ENCODE measurements at regions not wholly inside any gene's neighbourhood (a gene's known extent, or its start where the extent isn't known, plus 50 kb on each side); places are given as distances from the start of the nearest gene placed in this dataset.

- 76 to 77% methylated on average over 4 of the region's 4 CpGs for WGBS, 2 donors
- intact Hi-C loops (cut with DNase I) = no loop called here
- Histone ChIP-seq H3K27me3 (ENCODE audit: control insufficient read depth in 1 of 2, insufficient read depth in 2 of 2, low read length in 1 of 2) (no peaks in the 10 kb centered on the region), H3K4me1 (ENCODE audit: control insufficient read depth in 1 of 2, insufficient read depth in 2 of 2, low read length in 2 of 2) (no peaks in the 10 kb centered on the region), H3K4me3 (ENCODE audit: low read length in 2 of 2) (no peak overlapping the region), H3K36me3 (ENCODE audit: control insufficient read depth in 1 of 2, insufficient read depth in 2 of 2, low read length in 1 of 2) (no peaks in the 10 kb centered on the region), H3K9me3 (ENCODE audit: control insufficient read depth, low read length) (no peaks in the 10 kb centered on the region), H3K27ac (ENCODE audit: low read depth in 1 of 2, low read length in 2 of 2) (no peak overlapping the region)
- DNase-seq = no peak
- no peak for ATAC-seq (ENCODE audit: low FRiP score)
These were observed 236.7 kb upstream of the CCNH start for GRCh38 chr5:87649455-87649854.

GRCh38 chr5:87645224-87645623 lies 232.5 kb upstream of the CCNH start:
- H3K9me3 ChIP-seq (ENCODE audit: control insufficient read depth, low read length) = no peaks in the 10 kb centered on the region
- no peaks in the 10 kb centered on the region for H3K4me1 ChIP-seq (ENCODE audit: control insufficient read depth in 1 of 2, insufficient read depth in 2 of 2, low read length in 2 of 2)
- H3K27me3 ChIP-seq (ENCODE audit: control insufficient read depth in 1 of 2, insufficient read depth in 2 of 2, low read length in 1 of 2) = no peaks in the 10 kb centered on the region
- ATAC-seq (ENCODE audit: low FRiP score) (no peak), DNase-seq (no peak)
- intact Hi-C loops (cut with DNase I) = no loop called here
- no peaks in the 10 kb centered on the region for H3K36me3 ChIP-seq (ENCODE audit: control insufficient read depth in 1 of 2, insufficient read depth in 2 of 2, low read length in 1 of 2)
- no peak overlapping the region for H3K27ac ChIP-seq (ENCODE audit: low read depth in 1 of 2, low read length in 2 of 2)
- no peak overlapping the region for H3K4me3 ChIP-seq (ENCODE audit: low read length in 2 of 2)
- WGBS, 2 donors = 45 to 74% methylated on average over 3 of the region's 3 CpGs

- ATAC-seq (ENCODE audit: low FRiP score) (no peak), DNase-seq (no peak)
- no peak overlapping the region for H3K27ac ChIP-seq (ENCODE audit: low read depth in 1 of 2, low read length in 2 of 2)
- intact Hi-C loops (cut with DNase I) = no loop called here
- H3K9me3 ChIP-seq (ENCODE audit: control insufficient read depth, low read length) = no peaks in the 10 kb centered on the region
- no peak overlapping the region for H3K4me3 ChIP-seq (ENCODE audit: low read length in 2 of 2)
- no peaks in the 10 kb centered on the region for H3K36me3 ChIP-seq (ENCODE audit: control insufficient read depth in 1 of 2, insufficient read depth in 2 of 2, low read length in 1 of 2)
- H3K27me3 ChIP-seq (ENCODE audit: control insufficient read depth in 1 of 2, insufficient read depth in 2 of 2, low read length in 1 of 2) = no peaks in the 10 kb centered on the region
- H3K4me1 ChIP-seq (ENCODE audit: control insufficient read depth in 1 of 2, insufficient read depth in 2 of 2, low read length in 2 of 2) = no peaks in the 10 kb centered on the region
These were observed 228.2 kb upstream of the CCNH start for GRCh38 chr5:87640902-87641301.

- Histone ChIP-seq H3K4me1 (ENCODE audit: control insufficient read depth in 1 of 2, insufficient read depth in 2 of 2, low read length in 2 of 2) (no peaks in the 10 kb centered on the region), H3K36me3 (ENCODE audit: control insufficient read depth in 1 of 2, insufficient read depth in 2 of 2, low read length in 1 of 2) (no peaks in the 10 kb centered on the region), H3K27me3 (ENCODE audit: control insufficient read depth in 1 of 2, insufficient read depth in 2 of 2, low read length in 1 of 2) (no peaks in the 10 kb centered on the region), H3K4me3 (ENCODE audit: low read length in 2 of 2) (no peak overlapping the region), H3K27ac (ENCODE audit: low read depth in 1 of 2, low read length in 2 of 2) (no peak overlapping the region), H3K9me3 (ENCODE audit: control insufficient read depth, low read length) (no peaks in the 10 kb centered on the region)
- 67 to 79% methylated on average over 1 of the region's 1 CpG for WGBS, 2 donors
- no peak for ATAC-seq (ENCODE audit: low FRiP score)
- intact Hi-C loops (cut with DNase I) = no loop called here
- no peak for DNase-seq
These were observed 214.6 kb upstream of the CCNH start for GRCh38 chr5:87627363-87627762.

GRCh38 chr5:87608385-87608784 lies 195.7 kb upstream of the CCNH start:
- intact Hi-C loops (cut with DNase I) = no loop called here
- Histone ChIP-seq H3K4me1 (ENCODE audit: control insufficient read depth in 1 of 2, insufficient read depth in 2 of 2, low read length in 2 of 2) (no peaks in the 10 kb centered on the region), H3K27me3 (ENCODE audit: control insufficient read depth in 1 of 2, insufficient read depth in 2 of 2, low read length in 1 of 2) (no peaks in the 10 kb centered on the region), H3K27ac (ENCODE audit: low read depth in 1 of 2, low read length in 2 of 2) (no peak overlapping the region), H3K9me3 (ENCODE audit: control insufficient read depth, low read length) (no peaks in the 10 kb centered on the region), H3K36me3 (ENCODE audit: control insufficient read depth in 1 of 2, insufficient read depth in 2 of 2, low read length in 1 of 2) (no peaks in the 10 kb centered on the region), H3K4me3 (ENCODE audit: low read length in 2 of 2) (no peak overlapping the region)
- WGBS, 2 donors = 6 to 9% methylated on average over 1 of the region's 1 CpG
- DNase-seq = no peak
- ATAC-seq (ENCODE audit: low FRiP score) = no peak

- intact Hi-C loops (cut with DNase I) = no loop called here
- H3K9me3 ChIP-seq (ENCODE audit: control insufficient read depth, low read length) = no peaks in the 10 kb centered on the region
- no peak overlapping the region for H3K27ac ChIP-seq (ENCODE audit: low read depth in 1 of 2, low read length in 2 of 2)
- WGBS, 2 donors = 69 to 70% methylated on average over 2 of the region's 2 CpGs
- no peaks in the 10 kb centered on the region for H3K27me3 ChIP-seq (ENCODE audit: control insufficient read depth in 1 of 2, insufficient read depth in 2 of 2, low read length in 1 of 2)
- H3K4me3 ChIP-seq (ENCODE audit: low read length in 2 of 2) = no peak overlapping the region
- DNase-seq = no peak
- H3K4me1 ChIP-seq (ENCODE audit: control insufficient read depth in 1 of 2, insufficient read depth in 2 of 2, low read length in 2 of 2) = no peaks in the 10 kb centered on the region
- ATAC-seq (ENCODE audit: low FRiP score) = no peak
- H3K36me3 ChIP-seq (ENCODE audit: control insufficient read depth in 1 of 2, insufficient read depth in 2 of 2, low read length in 1 of 2) = no peaks in the 10 kb centered on the region
These were observed 192.9 kb upstream of the CCNH start for GRCh38 chr5:87605663-87606062.

GRCh38 chr5:87599778-87600177 lies 187.0 kb upstream of the CCNH start:
- no peak overlapping the region for H3K27ac ChIP-seq (ENCODE audit: low read depth in 1 of 2, low read length in 2 of 2)
- H3K4me1 ChIP-seq (ENCODE audit: control insufficient read depth in 1 of 2, insufficient read depth in 2 of 2, low read length in 2 of 2) = no peaks in the 10 kb centered on the region
- 73 to 83% methylated on average over 2 of the region's 2 CpGs for WGBS, 2 donors
- H3K4me3 ChIP-seq (ENCODE audit: low read length in 2 of 2) = no peak overlapping the region
- no peak for ATAC-seq (ENCODE audit: low FRiP score)
- no peaks in the 10 kb centered on the region for H3K27me3 ChIP-seq (ENCODE audit: control insufficient read depth in 1 of 2, insufficient read depth in 2 of 2, low read length in 1 of 2)
- no peaks in the 10 kb centered on the region for H3K9me3 ChIP-seq (ENCODE audit: control insufficient read depth, low read length)
- intact Hi-C loops (cut with DNase I) = no loop called here
- H3K36me3 ChIP-seq (ENCODE audit: control insufficient read depth in 1 of 2, insufficient read depth in 2 of 2, low read length in 1 of 2) = no peaks in the 10 kb centered on the region
- no peak for DNase-seq

- no peak for DNase-seq
- no peak for ATAC-seq (ENCODE audit: low FRiP score)
- no peak overlapping the region for H3K27ac ChIP-seq (ENCODE audit: low read depth in 1 of 2, low read length in 2 of 2)
- intact Hi-C loops (cut with DNase I) = no loop called here
- H3K4me3 ChIP-seq (ENCODE audit: low read length in 2 of 2) = no peak overlapping the region
- WGBS, 2 donors = 77 to 82% methylated on average over 1 of the region's 1 CpG
- no peaks in the 10 kb centered on the region for H3K4me1 ChIP-seq (ENCODE audit: control insufficient read depth in 1 of 2, insufficient read depth in 2 of 2, low read length in 2 of 2)
- no peaks in the 10 kb centered on the region for H3K36me3 ChIP-seq (ENCODE audit: control insufficient read depth in 1 of 2, insufficient read depth in 2 of 2, low read length in 1 of 2)
- H3K27me3 ChIP-seq (ENCODE audit: control insufficient read depth in 1 of 2, insufficient read depth in 2 of 2, low read length in 1 of 2) = no peaks in the 10 kb centered on the region
- no peaks in the 10 kb centered on the region for H3K9me3 ChIP-seq (ENCODE audit: control insufficient read depth, low read length)
These were observed 185.7 kb upstream of the CCNH start for GRCh38 chr5:87598460-87598859.

GRCh38 chr5:87594566-87594965 lies 181.8 kb upstream of the CCNH start:
- Histone ChIP-seq H3K36me3 (ENCODE audit: control insufficient read depth in 1 of 2, insufficient read depth in 2 of 2, low read length in 1 of 2) (no peaks in the 10 kb centered on the region), H3K4me3 (ENCODE audit: low read length in 2 of 2) (no peak overlapping the region), H3K4me1 (ENCODE audit: control insufficient read depth in 1 of 2, insufficient read depth in 2 of 2, low read length in 2 of 2) (no peaks in the 10 kb centered on the region), H3K27me3 (ENCODE audit: control insufficient read depth in 1 of 2, insufficient read depth in 2 of 2, low read length in 1 of 2) (no peaks in the 10 kb centered on the region), H3K27ac (ENCODE audit: low read depth in 1 of 2, low read length in 2 of 2) (no peak overlapping the region), H3K9me3 (ENCODE audit: control insufficient read depth, low read length) (no peaks in the 10 kb centered on the region)
- 72 to 80% methylated on average over 1 of the region's 1 CpG for WGBS, 2 donors
- DNase-seq (no peak), ATAC-seq (ENCODE audit: low FRiP score) (no peak)
- intact Hi-C loops (cut with DNase I) = no loop called here
